Upper lobe of left lung (tissue), 6 donors: ENCODE measurements at regions not wholly inside any gene's neighbourhood (a gene's known extent, or its start where the extent isn't known, plus 50 kb on each side); places are given as distances from the start of the nearest gene placed in this dataset.

Experiments
- ATAC-seq, 2 donors: fragments of 200-7000 bp; cut with Tn5 transposase; one replicate each; pipeline ENCODE4 v1.9.1; 2022; ENCODE audit warnings: mild to moderate bottlenecking in 2 of 2, moderate library complexity in 2 of 2; ENCODE audit not compliant: low FRiP score in 2 of 2
- DNase-seq, 2 donors: peaks; one replicate each; pipeline ENCODE4 v3.0.0-alpha.2; 2019 to 2020
- H3K27ac ChIP-seq, 4 donors: fragments of 200-600 bp; sonication (generic); one replicate each; pipeline ENCODE4 v1.5.1; 2016 to 2019
- H3K27me3 ChIP-seq, 4 donors: fragments of 200-600 bp; sonication (generic); one replicate each; pipeline ENCODE4 v1.5.1; 2017 to 2019
- H3K36me3 ChIP-seq, 4 donors: fragments of 200-600 bp; sonication (generic); one replicate each; pipeline ENCODE4 v1.5.1; 2016 to 2019
- H3K4me1 ChIP-seq, 4 donors: fragments of 200-600 bp; sonication (generic); one replicate each; pipeline ENCODE4 v1.5.1; 2018 to 2019
- H3K4me3 ChIP-seq, 4 donors: fragments of 200-600 bp; sonication (generic); one replicate each; pipeline ENCODE4 v1.5.1; 2017 to 2019; ENCODE audit warnings: mild to moderate bottlenecking in 2 of 4, moderate library complexity in 1 of 4
- H3K9me3 ChIP-seq, 4 donors: fragments of 200-600 bp; sonication (generic); one replicate each; pipeline ENCODE4 v1.5.1; 2018 to 2019
- EP300 ChIP-seq, 4 donors: sonication (generic); formaldehyde crosslinking; IDR thresholded peaks; one replicate each; pipeline ENCODE4 v1.5.1; 2017; ENCODE audit warnings: antibody characterized with exemption in 4 of 4, control low read depth in 2 of 4
- POLR2A ChIP-seq, 4 donors: fragments of 450-650 bp; IDR thresholded peaks; one replicate each; pipeline ENCODE4 v1.5.1; 2016 to 2017; ENCODE audit warnings: antibody characterized with exemption in 4 of 4, mild to moderate bottlenecking in 2 of 4
- POLR2AphosphoS5 ChIP-seq, 2 donors: sonication (generic); formaldehyde crosslinking; IDR thresholded peaks; one replicate each; pipeline ENCODE4 v1.5.1; 2017; ENCODE audit warnings: antibody characterized with exemption in 2 of 2
- WGBS, 2 donors: methylation state at CpG; one replicate each; pipeline ENCODE4 v1.1.5; 2017 to 2018; 5-methylcytosine and 5-hydroxymethylcytosine counted together
- TF ChIP-seq, protein P1 (sequence below), 6 experiments: fragments of 450-650 bp in 4 of 6; fragments of 200-600 bp in 2 of 6; sonication (generic) in 2 of 6; IDR thresholded peaks; one replicate each; pipeline ENCODE4 v1.5.1; 2016 to 2019; ENCODE audit warnings: antibody characterized with exemption in 6 of 6
- donor health status: DM: no; HTN: no; CAD: no; lungs with moderate emphysema.
- donor health status: DM: no; HTN: yes; CAD: no; lungs with severe emphysema.

DNA sequence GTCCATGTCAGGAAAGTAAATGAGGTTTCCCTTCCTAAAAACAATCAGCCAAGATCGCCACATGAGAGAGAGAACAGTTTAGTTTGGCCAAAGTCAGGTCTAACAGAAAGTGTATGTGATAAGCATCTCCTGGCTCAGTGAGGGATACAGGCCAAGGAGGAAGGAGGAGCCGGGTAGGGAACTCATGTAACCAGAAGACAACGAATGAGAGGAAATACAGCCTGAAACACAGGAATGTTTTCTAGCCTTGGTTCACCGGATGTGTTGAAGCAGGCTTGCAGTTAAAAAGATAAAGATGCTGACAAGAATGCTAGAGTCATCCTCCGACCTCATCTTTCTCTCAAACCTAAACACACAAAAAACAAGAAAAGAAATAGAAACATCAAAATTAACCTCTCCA, 283.9 kb upstream of the SIX2 start:
- DNase-seq (no peak), ATAC-seq (no peak)
- 32 to 48% methylated on average over 5 of the region's 5 CpGs for WGBS, 2 donors
- TF ChIP-seq EP300 (IDR thresholded peaks at IDR 0.05) (no peak), POLR2A (IDR thresholded peaks at IDR 0.05) (no peak), POLR2AphosphoS5 (IDR thresholded peaks at IDR 0.05) (no peak)
- TF ChIP-seq, protein P1, sequence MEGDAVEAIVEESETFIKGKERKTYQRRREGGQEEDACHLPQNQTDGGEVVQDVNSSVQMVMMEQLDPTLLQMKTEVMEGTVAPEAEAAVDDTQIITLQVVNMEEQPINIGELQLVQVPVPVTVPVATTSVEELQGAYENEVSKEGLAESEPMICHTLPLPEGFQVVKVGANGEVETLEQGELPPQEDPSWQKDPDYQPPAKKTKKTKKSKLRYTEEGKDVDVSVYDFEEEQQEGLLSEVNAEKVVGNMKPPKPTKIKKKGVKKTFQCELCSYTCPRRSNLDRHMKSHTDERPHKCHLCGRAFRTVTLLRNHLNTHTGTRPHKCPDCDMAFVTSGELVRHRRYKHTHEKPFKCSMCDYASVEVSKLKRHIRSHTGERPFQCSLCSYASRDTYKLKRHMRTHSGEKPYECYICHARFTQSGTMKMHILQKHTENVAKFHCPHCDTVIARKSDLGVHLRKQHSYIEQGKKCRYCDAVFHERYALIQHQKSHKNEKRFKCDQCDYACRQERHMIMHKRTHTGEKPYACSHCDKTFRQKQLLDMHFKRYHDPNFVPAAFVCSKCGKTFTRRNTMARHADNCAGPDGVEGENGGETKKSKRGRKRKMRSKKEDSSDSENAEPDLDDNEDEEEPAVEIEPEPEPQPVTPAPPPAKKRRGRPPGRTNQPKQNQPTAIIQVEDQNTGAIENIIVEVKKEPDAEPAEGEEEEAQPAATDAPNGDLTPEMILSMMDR (IDR thresholded peaks at IDR 0.05), result no peak
- no peaks in the 10 kb centered on the region for H3K9me3 ChIP-seq
- H3K36me3 ChIP-seq, result no peaks in the 10 kb centered on the region
- H3K4me1 ChIP-seq, result no peaks in the 10 kb centered on the region
- H3K4me3 ChIP-seq, result no peak overlapping the region
- H3K27me3 ChIP-seq, result no peaks in the 10 kb centered on the region
- H3K27ac ChIP-seq, result no peak overlapping the region

DNA sequence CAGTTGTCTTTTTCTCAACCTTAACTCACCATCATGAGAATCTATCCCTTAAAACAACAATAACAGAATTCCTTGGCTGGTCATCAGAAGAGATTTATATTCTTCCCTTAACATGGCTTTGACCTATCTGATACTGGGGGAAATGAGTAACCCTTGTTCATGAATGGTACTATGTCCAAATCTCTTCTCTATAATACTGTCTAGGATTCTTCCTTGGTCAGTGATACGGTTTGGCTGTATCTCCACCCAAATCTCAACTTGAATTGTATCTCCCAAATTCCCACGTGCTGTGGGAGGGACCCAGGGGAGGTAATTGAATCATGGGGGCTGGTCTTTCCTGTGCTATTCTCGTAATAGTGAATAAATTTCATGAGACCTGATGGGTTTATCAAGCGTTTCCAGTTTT, 282.0 kb upstream of the SIX2 start:
- no peaks in the 10 kb centered on the region for H3K27me3 ChIP-seq
- H3K4me1 ChIP-seq, result no peaks in the 10 kb centered on the region
- no peaks in the 10 kb centered on the region for H3K9me3 ChIP-seq
- TF ChIP-seq EP300 (IDR thresholded peaks at IDR 0.05) (no peak), POLR2A (IDR thresholded peaks at IDR 0.05) (no peak), POLR2AphosphoS5 (IDR thresholded peaks at IDR 0.05) (no peak)
- TF ChIP-seq, protein P1 (IDR thresholded peaks at IDR 0.05), result no peak
- DNase-seq (no peak), ATAC-seq (no peak)
- H3K27ac ChIP-seq, result no peak overlapping the region
- H3K36me3 ChIP-seq, result no peaks in the 10 kb centered on the region
- 77 to 82% methylated on average over 4 of the region's 4 CpGs for WGBS, 2 donors
- no peak overlapping the region for H3K4me3 ChIP-seq

DNA sequence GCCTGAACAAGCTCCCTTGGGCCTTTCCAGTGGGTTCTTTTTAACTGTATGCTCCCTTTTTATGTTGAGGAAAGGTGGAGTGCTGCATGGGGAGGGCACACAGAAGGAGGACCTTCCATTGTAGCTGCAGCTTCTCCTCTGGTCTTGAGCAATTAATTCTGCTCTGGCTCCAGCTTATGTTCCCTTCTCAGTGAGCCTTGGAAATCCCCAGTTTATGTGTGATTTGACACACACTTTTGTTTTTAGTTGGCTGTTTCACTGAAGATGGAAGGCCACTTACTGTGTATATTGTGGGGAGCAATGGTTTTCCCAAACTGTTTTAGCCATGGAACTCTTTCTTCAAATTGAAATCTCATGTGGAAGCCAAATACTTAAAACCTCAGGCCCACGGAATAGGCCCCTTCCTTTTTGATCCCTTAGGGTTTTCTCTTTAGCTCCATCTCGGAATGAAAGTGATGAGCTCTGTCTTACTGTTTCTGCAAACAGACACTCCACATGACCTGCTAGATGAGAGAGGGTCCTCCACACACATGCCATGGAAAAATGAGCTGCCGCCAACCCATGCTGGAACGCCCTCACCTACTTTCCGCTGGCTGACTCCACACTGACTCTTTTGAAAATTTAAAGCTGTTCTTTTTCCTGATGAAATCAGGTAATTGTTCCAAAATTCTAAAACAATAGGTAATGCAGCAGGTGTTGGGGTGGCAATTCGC, 280.9 kb upstream of the SIX2 start:
- 91 to 94% methylated on average over 6 of the region's 6 CpGs for WGBS, 2 donors
- DNase-seq, result no peak
- Histone ChIP-seq H3K27me3 (no peaks in the 10 kb centered on the region), H3K4me3 (no peak overlapping the region), H3K4me1 (no peaks in the 10 kb centered on the region), H3K9me3 (no peaks in the 10 kb centered on the region), H3K27ac (no peak overlapping the region), H3K36me3 (no peaks in the 10 kb centered on the region)
- no peak for TF ChIP-seq POLR2A (IDR thresholded peaks at IDR 0.05)
- TF ChIP-seq, protein P1 (IDR thresholded peaks at IDR 0.05), result no peak
- TF ChIP-seq POLR2AphosphoS5 (IDR thresholded peaks at IDR 0.05), result no peak
- no peak for TF ChIP-seq EP300 (IDR thresholded peaks at IDR 0.05)
- no peak for ATAC-seq

DNA sequence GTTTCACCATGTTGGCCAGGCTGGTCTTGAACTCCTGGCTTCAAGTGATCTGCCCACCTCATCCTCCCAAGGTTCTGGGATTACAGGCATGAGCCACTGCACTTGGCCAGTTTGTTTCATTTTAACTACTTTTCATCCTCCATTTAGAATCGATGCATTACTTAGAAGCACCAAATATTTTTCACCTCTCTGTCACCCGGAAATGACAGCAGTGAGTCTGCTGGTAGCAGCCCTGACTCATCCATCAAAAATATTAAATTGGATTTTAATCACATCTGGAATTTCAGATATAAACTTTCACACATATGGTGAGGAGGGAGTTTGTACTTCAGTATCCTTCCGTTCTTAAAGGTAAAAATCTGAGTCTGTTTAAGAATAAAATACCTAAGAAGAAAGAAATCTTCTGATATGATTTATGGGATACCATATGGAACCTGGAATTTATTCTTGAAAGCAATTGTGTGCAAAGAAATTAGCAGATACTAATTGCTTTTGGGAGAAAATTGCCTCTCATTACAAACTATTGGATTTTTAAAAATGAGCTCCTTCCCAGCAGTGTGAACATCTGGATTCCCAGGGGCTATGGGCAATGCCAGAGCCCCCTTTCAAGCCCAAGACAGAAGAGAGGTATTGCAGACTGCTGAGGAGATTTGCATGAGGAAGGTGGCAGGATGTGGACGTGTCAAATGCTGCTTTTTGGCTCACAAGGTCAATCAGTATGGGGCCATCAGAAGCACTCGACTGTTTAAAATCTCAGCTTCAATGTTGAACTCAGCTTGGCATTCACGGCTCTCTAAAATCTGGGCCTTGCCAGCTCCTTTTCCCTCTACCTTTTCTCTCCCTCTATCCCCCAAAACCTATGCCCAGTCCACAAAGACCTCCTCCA, 279.5 kb upstream of the SIX2 start:
- H3K9me3 ChIP-seq, result no peaks in the 10 kb centered on the region
- DNase-seq (no peak), ATAC-seq (no peak)
- H3K4me3 ChIP-seq, result no peak overlapping the region
- TF ChIP-seq POLR2A (IDR thresholded peaks at IDR 0.05) (no peak), EP300 (IDR thresholded peaks at IDR 0.05) (no peak), POLR2AphosphoS5 (IDR thresholded peaks at IDR 0.05) (no peak)
- TF ChIP-seq, protein P1 (IDR thresholded peaks at IDR 0.05), result no peak
- 76 to 89% methylated on average over 6 of the region's 6 CpGs for WGBS, 2 donors
- no peaks in the 10 kb centered on the region for H3K4me1 ChIP-seq
- no peak overlapping the region for H3K27ac ChIP-seq
- no peaks in the 10 kb centered on the region for H3K27me3 ChIP-seq
- no peaks in the 10 kb centered on the region for H3K36me3 ChIP-seq
